HTR-8/SVneo (cell line): ENCODE measurements at regions not wholly inside any gene's neighbourhood (a gene's known extent, or its start where the extent isn't known, plus 50 kb on each side); places are given as distances from the start of the nearest gene placed in this dataset.
"Not testable (repeated sequence)": the region's sequence is repeated elsewhere in the genome, so short reads cannot be mapped to it uniquely, and the experiment has no call there.

ENCODE experiments used
- DNase-seq: peaks from one replicate; pipeline ENCODE4 v3.0.0; 2011; ENCODE audit warnings: low spot score, mixed read lengths; ENCODE audit not compliant: insufficient read length
- FAIRE-seq: peaks from 2 replicates; lab custom pipeline; 2011; peaks lifted over from hg19 to GRCh38; lab: Jason Lieb, UNC

- no peak for DNase-seq
Measured at GRCh38 chr11:31964181-31964580, 126.7 kb upstream of the RCN1 start.

GRCh38 chr11:31960126-31960525 is 130.7 kb upstream of the RCN1 start:
- no peak for FAIRE-seq
- no peak for DNase-seq

More at GRCh38 chr11:31964181-31964580, 126.7 kb upstream of the RCN1 start:
- FAIRE-seq: no peak

- FAIRE-seq: no peak
- peak; percentile 28 for DNase-seq
Measured at GRCh38 chr11:31959716-31960115, 131.2 kb upstream of the RCN1 start.

- FAIRE-seq: no peak
- peak; percentile 24 for DNase-seq
Measured at GRCh38 chr11:31958076-31958735, 132.7 kb upstream of the RCN1 start.

GRCh38 chr11:31957674-31958073 is 133.2 kb upstream of the RCN1 start:
- DNase-seq (no peak), FAIRE-seq (no peak)

GRCh38 chr11:31956310-31956709 is 134.6 kb upstream of the RCN1 start:
- FAIRE-seq (no peak), DNase-seq (no peak)

GRCh38 chr11:31955838-31956237 is 135.0 kb upstream of the RCN1 start:
- no peak for DNase-seq
- no peak for FAIRE-seq

GRCh38 chr11:31953803-31954327 is 137.0 kb upstream of the RCN1 start:
- no peak for DNase-seq
- FAIRE-seq: no peak

GRCh38 chr11:31949733-31950200 is 138.6 kb upstream of the PAX6 start:
- DNase-seq, FAIRE-seq: not testable (repeated sequence)

GRCh38 chr11:31947051-31947450 is 135.9 kb upstream of the PAX6 start:
- no peak for DNase-seq
- no peak for FAIRE-seq

GRCh38 chr11:31943056-31943780 is 132.1 kb upstream of the PAX6 start:
- DNase-seq: no peak
- no peak for FAIRE-seq

- FAIRE-seq (no peak), DNase-seq (no peak)
Measured at GRCh38 chr11:31940371-31941037, 129.4 kb upstream of the PAX6 start.

GRCh38 chr11:31939004-31939403 is 127.9 kb upstream of the PAX6 start:
- no peak for FAIRE-seq
- DNase-seq: no peak

GRCh38 chr11:31936312-31936711 is 125.2 kb upstream of the PAX6 start:
- DNase-seq: no peak
- no peak for FAIRE-seq

GRCh38 chr11:31932879-31933278 is 121.8 kb upstream of the PAX6 start:
- FAIRE-seq (no peak), DNase-seq (no peak)

GRCh38 chr11:31927982-31928381 is 116.9 kb upstream of the PAX6 start:
- DNase-seq: no peak
- FAIRE-seq: no peak

- no peak for FAIRE-seq
- DNase-seq: no peak
Measured at GRCh38 chr11:31926816-31927528, 115.8 kb upstream of the PAX6 start.

- no peak for DNase-seq
- no peak for FAIRE-seq
Measured at GRCh38 chr11:31926106-31926505, 115.0 kb upstream of the PAX6 start.

GRCh38 chr11:31922450-31922849 is 111.3 kb upstream of the PAX6 start:
- DNase-seq (no peak), FAIRE-seq (no peak)

- FAIRE-seq (no peak), DNase-seq (peak; percentile 19)
Measured at GRCh38 chr11:31921081-31921480, 110.0 kb upstream of the PAX6 start.
